ENCODE measurements at regions not wholly inside any gene's neighbourhood (a gene's known extent, or its start where the extent isn't known, plus 50 kb on each side); places are given as distances from the start of the nearest gene placed in this dataset.

- TF ChIP-seq POLR2AphosphoS5 (IDR thresholded peaks at IDR 0.05) (no peak), EP300 (IDR thresholded peaks at IDR 0.05) (no peak)
- TF ChIP-seq, protein P1, sequence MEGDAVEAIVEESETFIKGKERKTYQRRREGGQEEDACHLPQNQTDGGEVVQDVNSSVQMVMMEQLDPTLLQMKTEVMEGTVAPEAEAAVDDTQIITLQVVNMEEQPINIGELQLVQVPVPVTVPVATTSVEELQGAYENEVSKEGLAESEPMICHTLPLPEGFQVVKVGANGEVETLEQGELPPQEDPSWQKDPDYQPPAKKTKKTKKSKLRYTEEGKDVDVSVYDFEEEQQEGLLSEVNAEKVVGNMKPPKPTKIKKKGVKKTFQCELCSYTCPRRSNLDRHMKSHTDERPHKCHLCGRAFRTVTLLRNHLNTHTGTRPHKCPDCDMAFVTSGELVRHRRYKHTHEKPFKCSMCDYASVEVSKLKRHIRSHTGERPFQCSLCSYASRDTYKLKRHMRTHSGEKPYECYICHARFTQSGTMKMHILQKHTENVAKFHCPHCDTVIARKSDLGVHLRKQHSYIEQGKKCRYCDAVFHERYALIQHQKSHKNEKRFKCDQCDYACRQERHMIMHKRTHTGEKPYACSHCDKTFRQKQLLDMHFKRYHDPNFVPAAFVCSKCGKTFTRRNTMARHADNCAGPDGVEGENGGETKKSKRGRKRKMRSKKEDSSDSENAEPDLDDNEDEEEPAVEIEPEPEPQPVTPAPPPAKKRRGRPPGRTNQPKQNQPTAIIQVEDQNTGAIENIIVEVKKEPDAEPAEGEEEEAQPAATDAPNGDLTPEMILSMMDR (IDR thresholded peaks at IDR 0.05) = no peak
Observed at GRCh38 chr18:73669297-73669696, 478.3 kb downstream of the FBXO15 start.
